ENCODE measurements at regions not wholly inside any gene's neighbourhood (a gene's known extent, or its start where the extent isn't known, plus 50 kb on each side); places are given as distances from the start of the nearest gene placed in this dataset.
"Not testable (repeated sequence)": the region's sequence is repeated elsewhere in the genome, so short reads cannot be mapped to it uniquely, and the experiment has no call there.

DNA sequence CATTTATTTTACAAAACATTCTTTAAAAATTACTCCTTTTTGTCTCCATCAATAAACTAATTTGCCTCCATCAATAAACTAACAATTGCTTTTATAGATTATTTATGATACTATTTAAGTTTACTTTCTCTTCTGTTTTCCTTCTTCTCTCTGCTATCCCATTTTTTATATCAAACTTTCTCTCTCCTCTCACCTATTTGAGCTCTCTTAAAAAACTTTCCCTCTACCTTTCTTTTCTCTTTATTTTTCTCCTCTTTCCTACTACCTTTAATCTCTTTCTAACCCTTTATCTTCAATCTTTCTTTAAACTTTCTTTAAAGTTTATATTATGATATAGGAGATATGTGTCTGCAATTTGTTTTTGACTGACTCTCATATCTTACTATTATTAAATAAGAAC, 566.4 kb downstream of the DACH1 start:
- no peak for DNase-seq

DNA sequence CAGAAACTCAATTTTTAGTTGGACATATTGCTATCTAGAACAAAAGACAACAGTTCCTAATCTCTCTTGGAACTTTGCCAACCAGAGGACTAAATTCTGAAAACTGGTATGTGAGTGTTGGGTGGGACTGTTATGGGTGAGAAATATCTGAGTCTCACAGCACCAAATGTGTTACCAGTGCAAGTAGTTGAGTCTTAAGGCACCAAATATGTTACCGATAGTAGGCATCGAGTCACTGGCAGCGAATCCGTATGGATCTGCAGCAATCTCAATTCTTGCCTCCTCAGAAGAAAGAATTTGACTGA, 575.2 kb downstream of the DACH1 start:
- DNase-seq: no peak

DNA sequence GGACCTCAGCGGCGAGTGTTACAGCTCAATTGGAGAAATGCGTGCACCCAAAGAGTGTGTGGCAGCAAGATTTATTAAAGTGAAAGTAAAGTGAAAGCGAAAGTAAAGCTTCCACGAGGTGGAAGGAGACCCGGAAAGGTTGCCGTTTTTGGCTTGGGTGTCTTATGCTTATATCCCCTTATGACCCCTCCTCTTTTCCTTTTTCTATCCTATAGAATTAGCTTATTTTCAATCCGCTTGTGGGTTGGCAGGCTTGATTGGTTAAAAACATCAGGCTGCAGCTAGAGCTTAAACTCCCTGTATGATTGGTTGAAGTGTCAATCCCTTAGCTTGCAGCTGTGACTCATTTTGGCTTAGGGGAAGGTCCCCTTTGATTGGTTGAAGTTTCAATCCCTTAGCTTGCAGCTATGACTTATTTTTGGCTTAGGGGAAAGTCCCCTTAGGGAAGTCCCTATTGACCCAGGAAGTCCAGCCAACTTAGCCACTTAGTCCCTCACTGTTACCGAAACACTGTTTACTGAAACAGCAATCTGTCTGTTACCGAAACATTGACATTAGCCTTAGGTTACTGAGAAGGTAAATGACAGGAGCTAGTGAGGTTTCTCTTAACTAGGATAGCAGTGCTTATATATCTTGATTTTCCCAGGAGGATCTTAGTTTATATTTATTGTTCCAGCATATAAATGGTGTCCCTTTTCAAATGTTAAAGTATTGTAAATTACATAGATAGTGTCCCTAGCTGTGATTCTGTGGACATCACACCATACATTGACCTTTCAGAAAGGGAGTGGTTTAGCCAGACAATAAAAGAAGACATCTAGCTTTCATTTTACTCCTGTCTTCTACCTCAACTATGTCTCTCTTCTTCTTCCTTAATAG, 575.8 kb downstream of the DACH1 start:
- DNase-seq: peak; percentile 73

DNA sequence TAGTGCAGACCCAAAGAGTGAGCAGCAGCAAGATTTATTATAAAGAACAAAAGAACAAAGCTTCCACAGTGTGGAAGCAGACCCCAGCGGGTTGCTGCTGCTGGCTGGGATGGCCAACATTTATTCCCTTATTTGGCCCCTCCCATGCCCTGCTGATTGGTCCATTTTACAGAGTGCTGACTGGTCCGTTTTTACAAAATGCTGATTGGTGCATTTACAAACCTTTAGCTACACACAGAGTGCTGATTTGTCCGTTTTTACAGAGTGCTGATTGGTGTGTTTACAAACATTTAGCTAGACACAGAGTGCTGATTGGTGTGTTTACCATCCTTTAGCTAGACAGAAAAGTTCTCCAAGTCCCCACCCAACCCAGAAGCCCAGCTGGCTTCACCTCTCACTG, 577.0 kb downstream of the DACH1 start:
- DNase-seq: not testable (repeated sequence)

DNA sequence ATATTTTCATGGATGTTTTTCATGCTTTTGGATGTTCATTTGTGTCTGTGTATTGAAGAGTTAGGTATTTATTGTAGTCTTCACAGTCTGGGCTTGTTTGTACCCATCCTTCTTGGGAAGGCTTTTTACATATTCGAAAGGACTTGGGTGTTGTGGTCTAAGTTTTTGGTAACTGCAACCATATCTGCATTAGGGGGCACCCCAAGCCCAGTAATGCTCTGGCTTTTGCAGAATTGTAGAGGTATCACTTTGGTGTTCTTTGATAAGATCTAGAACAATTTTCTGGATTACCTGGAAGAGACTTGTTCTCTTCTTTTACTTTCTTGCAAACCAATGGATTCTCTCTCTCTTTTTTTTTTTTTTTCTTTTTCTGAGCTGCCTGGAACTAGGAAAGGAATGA, 581.3 kb downstream of the DACH1 start:
- no peak for DNase-seq

DNA sequence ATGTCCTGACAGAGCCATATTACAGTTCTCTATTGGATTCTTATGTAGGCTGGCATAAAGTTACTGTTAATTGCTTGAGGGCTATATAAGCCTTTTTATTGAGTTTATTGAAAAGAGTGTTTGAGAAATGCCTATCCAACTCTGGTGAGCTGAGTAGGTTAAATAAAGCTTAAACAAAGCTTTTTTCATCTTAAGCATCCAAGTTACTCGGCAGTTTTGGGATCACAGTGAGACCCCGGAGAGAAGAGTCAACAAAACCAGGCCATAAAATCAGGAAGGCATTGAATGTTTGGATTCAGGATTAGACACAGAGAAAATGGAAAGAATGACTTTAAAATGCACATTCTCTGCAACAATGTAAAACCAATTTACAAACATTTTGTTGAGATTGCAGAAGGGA, 588.5 kb downstream of the DACH1 start:
- DNase-seq: no peak

DNA sequence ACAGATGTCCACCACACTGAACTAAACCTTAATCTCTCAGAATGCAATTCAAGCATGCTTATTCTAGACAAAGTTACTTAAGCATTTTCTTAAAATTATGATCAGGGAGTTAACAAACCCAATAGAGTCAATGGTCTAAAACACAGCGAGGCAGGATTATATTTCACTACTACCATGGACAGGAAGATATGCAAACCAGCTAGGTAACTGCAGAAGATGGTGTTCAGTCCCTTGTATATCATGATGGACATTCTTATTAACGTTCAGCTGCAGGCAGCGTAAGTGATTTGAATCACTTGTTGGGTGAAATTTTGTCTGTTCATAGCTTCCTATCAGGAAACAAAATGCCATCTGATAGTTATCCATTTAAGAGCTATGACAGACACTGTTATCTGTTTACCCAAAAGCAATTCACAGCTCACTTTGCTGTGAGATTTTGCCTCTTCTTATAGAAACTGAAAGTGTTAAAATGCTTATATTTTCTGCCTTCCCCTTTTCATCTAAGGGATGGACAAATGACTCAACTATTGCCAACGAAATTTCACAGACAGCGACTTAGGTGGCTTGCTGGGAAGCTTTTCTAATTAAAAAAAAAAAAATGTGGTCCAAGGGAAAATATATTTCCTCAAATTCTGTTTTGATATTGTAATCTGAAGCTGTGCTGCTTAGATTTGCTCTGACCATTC, 591.9 kb downstream of the DACH1 start:
- DNase-seq: no peak

DNA sequence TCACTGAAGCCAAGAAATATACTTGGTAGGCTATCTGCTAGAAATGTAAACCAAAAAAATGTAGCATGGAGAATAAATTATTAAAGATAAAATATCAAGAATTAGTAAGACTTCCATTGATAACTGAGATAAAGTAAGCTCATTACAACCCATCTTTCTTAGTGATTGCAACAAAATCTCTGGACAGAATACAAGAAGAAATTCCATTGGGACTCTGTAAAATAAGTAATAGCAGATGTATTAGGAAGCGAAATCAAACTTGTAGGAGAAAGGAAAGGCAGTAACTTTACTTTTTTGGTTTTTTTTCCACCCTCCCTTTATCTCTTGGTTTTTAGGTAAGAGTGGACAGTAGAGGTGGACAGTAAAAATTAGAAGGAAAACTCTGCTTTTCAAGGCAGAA, 605.7 kb downstream of the DACH1 start:
- no peak for DNase-seq

DNA sequence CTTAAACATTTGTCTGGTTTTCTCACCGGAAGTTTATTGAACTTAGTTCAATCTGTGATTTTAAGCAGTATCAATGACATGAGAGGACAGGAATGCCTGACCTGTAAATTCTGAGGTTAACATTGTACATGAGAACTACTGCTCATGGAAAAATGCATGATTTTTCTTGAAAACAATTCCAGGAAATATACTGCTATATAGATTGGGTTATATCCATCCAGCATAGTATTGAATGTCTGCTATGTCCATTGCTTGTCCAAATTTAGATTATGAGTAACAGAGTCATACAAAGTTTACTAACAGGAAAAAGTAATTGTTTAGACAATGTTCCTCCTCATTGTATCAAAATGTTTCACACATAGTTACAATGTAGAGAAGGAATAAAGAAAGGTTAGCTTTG, 606.8 kb downstream of the DACH1 start:
- no peak for DNase-seq

DNA sequence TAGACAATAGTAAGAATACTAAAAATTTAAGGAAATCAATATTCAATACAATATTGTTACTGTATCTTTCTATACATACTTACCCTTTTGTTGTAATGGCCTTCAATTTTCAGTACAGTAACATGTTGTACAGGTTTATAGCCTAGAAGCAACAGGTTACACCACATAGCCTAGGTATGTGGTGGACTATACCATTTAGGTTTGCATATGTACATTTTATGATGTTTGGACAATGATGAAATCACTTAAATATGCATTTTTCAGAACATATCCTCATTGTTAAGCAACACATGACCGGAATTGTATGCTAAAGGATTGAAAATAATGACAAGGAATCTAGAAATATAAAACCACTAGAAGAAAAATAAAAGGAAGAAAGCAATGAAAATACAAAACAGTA, 611.4 kb downstream of the DACH1 start:
- DNase-seq: no peak

DNA sequence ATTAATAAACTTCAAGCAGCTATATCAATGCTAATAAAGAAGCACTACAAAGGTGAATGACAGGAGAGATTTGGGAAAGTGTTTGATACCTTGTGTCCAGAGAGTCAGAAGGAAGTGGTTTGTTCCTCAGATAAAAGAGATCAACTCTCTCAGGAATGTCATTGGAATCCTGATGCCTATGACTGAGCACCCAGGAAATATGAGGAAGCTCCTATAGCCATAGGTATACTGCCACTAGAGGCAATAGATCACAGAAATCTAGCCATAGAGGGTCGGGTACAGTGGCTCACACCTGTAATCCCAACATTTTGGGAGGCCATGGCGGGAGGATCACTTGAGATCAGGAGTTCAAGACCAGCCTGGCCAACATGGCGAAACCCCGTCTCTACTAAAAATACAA, 612.6 kb downstream of the DACH1 start:
- no peak for DNase-seq

DNA sequence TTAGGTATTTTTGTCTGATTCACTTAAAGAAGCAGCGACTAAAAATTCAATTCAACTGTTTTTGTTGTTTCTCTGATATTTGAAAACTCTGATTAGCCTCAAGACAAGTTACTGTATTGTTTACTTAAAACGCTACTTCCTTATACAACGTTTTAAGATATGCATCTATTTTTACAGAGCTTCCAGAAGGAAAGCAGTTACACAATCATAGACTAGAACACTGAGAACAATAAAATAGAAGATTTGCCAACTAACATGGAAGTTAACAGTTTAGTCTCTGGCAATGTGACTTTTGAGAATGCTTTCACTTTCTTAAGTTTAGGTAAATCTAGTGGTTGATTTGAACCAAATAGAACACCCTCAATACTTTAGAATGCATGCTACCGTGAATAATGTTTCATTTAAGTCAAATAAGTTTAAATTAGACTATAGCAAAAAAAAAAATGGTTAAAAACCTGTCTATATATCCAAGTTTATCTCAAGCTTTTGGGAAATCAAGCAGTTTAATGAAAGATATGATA, 614.8 kb downstream of the DACH1 start:
- no peak for DNase-seq

DNA sequence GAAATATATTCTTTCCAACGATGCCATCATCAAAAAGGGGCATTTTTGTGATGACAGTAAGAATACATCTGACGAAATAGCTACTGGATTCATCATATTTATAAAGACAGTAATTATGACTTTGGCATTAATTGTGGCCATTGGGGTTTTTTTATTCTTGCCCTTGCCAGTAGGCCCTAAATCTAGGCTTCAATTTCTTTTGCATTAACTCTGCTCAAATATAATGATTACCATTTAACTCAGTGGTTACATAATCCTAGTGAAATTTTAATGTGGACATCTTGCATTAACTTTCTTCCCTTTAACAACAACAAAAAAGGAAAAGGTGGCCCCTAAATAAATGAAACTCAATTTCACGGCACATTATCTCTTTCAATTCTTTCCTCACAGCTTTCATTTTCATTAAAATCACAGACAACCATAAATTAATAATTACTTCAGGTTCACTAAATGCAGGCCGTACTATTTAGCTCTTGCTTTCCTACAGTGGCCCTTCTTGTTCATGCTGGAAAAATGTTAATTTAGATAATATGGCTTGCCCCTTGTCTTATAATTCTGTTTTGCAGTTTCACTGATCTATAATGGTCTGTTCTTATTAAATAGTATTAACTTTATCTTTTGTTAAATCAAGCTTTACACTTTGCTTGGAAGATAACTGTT, 615.6 kb downstream of the DACH1 start:
- no peak for DNase-seq

DNA sequence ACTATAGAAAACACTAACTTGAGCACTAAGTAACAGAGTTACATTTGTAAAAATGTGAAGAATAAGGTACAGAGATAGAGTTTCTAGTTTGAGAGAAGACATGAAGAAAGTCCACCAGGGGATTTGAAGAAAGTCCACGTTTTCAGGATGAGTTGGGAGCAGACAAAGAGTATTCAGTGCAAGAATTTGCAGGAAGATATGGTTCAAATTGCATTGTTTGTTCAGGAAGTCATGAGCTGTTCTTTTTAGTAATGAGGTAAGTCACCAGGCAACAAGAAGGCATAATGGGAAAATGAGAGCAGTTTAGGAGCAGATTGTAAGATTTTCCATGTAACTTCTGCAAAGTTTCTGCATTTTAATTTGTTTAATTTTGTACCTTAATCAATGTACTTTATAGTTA, 618.0 kb downstream of the DACH1 start:
- DNase-seq: no peak

DNA sequence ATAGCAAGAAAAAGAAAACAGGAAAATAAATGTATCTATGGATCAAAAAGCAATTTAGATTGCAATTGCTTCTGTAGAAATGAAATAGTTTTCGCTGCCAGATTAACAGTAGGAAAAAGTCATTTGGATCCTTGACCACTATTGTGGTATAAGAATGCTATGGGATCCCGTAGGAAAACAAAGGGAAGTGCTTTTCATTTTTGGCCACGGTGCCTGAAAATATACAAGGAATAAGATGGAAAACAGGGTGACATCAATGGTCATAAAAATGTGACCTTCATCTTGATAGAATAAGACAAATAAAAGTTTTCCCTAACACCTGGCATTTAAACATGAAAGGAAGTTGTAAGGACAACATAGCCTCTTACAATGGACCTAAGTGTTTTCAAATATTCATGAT, 622.8 kb downstream of the DACH1 start:
- DNase-seq: no peak

DNA sequence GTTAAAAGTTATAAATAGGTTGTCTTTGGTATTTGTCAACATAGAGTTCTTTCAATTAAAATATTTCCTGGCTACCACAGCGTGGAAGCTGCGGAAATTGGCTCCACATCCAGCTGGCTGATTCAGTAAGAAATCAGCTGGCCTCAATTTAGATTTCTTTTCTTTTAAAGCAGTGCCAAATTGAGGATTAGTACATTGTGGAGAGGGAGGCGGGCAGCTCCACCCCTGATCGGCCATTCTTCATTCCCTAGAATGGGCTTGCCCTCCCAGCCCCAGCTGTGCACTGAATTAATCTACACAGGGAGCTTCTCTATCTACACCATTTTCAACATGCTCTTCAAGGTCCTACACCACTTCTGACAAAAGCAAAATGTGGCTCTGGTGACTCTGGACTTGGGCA, 624.8 kb downstream of the DACH1 start:
- no peak for DNase-seq

DNA sequence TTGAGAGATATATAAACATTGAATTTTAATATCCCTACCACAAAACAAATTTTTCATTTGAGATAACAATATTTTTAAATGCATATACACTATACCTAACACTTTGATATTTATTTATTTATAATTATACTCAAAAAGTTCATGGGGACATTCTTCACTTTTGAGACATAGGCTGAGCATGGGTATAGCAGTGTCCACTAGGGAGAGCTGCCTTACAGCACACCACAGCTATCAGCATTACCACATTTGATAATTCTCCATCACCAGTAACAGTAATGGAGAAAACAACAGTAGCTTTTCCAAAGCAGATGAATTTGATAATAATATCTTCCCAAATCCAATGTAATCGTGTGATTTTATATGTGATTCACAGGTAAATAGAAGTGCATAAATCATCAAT, 626.1 kb downstream of the DACH1 start:
- no peak for DNase-seq

DNA sequence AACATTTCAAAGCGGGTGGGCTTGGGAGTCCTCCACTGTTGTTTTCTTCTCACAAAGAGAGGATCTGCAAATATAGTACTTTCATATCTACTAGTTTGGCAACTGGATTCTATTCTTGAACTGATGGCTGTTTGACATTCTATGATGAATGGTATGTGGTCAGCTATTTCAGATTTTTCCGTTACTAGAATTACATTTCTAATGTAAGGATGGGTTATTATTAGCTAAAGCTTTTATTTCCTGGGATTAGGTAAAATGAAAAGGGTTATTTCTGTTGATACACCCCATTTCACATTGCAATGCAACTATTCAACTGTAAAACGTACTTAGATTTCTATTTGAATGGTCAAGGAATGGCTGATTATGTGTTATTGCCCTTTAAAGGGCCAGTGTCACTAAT, 629.7 kb downstream of the DACH1 start:
- DNase-seq: no peak

DNA sequence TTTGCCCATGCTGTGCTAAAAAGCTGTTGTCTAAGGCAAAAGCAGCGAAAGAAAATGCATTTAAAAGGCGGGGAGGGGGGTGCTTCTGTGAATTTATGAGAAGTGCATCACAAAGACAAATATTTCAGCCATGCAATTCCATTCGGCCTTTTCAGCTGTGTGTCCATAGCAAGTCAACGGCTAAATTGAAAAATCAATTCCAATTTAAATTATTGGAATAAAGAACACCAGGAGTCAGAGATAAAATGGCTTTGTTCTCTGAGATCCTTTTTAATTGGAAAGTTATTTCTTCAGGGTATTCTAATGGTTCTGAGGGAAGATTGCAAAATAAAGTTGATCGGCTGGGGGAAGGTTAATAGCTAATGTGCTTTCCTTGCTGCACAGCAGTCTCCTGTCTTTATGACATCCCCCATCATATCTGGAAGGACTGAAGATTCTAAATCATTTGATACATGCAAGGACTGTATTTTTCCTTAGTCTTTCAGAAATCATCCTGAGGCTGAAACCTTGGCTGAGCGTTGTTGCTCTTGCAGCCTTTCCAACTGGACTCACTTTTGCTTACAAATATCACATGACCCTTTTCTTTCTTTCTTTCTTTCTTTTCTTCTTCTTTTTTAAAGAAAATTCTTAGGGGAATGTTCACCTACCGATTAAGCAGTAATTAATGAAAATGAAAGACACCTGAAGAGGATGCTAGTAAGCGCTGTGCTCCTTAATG, 647.1 kb downstream of the DACH1 start:
- no peak for DNase-seq

DNA sequence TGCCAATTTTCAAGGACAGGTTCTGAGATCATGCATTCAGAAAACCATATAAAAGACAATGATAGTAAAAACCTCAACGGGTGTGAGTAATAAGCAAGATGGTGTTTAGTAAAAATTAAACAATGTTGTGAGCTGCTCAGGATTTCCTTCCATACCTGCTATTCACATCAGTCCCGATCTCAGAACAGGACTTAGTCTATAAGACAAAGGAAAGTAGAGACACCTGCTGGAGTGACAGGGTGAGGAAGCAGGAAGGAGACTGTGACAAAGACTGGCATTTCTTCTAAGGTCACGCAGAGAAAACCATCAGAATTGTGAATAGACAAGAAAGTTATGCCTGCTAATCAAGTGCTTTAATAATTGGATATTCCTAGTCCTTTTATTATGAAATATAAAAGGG, 648.0 kb downstream of the DACH1 start:
- no peak for DNase-seq

DNA sequence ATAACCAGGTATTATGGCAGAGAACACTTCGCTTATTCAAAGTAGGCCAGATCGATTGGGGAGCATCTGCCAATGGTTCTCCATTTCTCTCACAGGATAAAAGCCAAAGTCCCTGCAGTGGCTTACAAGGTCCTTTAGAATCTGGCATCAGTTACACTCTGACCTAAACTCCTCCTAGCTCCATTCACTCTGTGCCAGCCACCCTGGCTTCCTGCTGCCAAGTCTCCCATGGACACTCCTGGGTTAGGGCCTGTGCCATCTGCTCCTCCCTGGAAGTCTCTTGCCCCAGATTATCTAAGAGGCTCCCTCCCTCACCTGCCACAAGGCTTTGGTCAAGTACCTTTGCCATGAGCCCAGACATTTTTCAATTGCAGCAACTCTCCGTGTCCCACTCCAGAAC, 649.2 kb downstream of the DACH1 start:
- no peak for DNase-seq

DNA sequence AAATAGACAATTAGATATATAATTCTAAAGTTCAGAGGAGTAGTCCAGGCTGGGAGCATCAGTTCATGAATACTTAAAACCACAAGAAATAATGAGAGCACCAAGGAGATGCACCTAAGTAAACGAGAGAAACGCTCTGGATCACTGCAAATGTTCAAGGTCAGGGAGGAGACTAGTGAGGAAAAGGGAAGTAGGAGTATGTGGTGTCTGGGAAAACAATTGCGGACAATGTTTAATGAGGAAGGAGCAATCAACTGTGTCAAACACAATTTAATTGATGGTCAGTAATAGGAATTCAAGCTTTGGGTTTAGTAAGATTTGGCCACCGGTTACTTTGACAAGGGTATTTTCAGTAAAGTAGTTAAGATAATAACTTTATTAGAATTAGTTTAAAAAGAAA, 652.2 kb downstream of the DACH1 start:
- no peak for DNase-seq

DNA sequence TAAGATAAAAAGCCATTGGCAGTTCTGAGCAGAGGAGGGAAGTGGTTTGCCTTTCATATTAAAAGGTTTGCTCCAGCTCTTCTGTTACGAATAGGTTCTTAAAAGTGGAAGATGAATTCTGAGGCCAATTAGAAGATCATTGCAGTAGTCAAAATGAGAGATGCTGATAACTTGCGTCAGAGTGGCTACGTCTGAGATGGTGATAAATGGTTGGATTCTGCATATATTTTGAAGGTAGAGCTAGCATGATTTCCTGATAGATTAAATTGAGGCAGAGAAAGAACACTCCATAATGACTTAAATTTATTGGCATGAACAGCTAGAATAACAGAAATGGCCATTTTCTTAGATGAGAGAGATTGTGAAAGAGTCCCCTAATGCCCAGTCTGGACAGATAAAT, 652.6 kb downstream of the DACH1 start:
- no peak for DNase-seq

Data from activated CD8-positive, alpha-beta memory T cell treated with anti-CD3 and anti-CD28 coated beads for 24 hours (primary cell).